Kidney (tissue), 13 donors: ENCODE measurements at regions not wholly inside any gene's neighbourhood (a gene's known extent, or its start where the extent isn't known, plus 50 kb on each side); places are given as distances from the start of the nearest gene placed in this dataset.

Experiments
- DNase-seq, 5 donors: peaks; one replicate each; pipeline ENCODE4 v3.0.0-alpha.2; 2013 to 2020
- FAIRE-seq: peaks from 2 replicates; lab custom pipeline; 2012; peaks lifted over from hg19 to GRCh38; lab: Jason Lieb, UNC
- H3K27ac ChIP-seq, 2 donors: one replicate each; pipeline ENCODE4 v1.7.0; 2013; ENCODE audit warnings: low read depth in 2 of 2, low read length in 2 of 2, inconsistent platforms in 1 of 2
- H3K27me3 ChIP-seq: one replicate; pipeline ENCODE4 v1.7.1; 2013; ENCODE audit warnings: low read length, inconsistent platforms; ENCODE audit not compliant: control insufficient read depth, insufficient read depth
- H3K36me3 ChIP-seq, 3 donors: one replicate each; pipeline versions ENCODE4 v1.7.0 to v1.7.1; 2013; ENCODE audit warnings: low read length in 3 of 3, control low read depth in 1 of 3, inconsistent platforms in 1 of 3; ENCODE audit not compliant: insufficient read depth in 3 of 3, control insufficient read depth in 2 of 3
- H3K4me1 ChIP-seq, 3 donors: one replicate each; pipeline versions ENCODE4 v1.7.0 to v1.7.1; 2013; ENCODE audit warnings: low read length in 3 of 3, inconsistent platforms in 1 of 3, low read depth in 1 of 3; ENCODE audit not compliant: control insufficient read depth in 2 of 3, insufficient read depth in 2 of 3
- H3K4me3 ChIP-seq, 3 donors: one replicate each; pipeline versions ENCODE4 v1.7.0 to v1.8.1; 2013; ENCODE audit warnings: low read length in 3 of 3, control low read depth in 1 of 3, inconsistent platforms in 1 of 3
- H3K9ac ChIP-seq, 3 donors: one replicate each; pipeline versions ENCODE4 v1.7.0 to v1.7.1; 2013; ENCODE audit warnings: low read length in 3 of 3, control low read depth in 1 of 3, inconsistent platforms in 1 of 3
- H3K9me3 ChIP-seq, 3 donors: one replicate each; pipeline versions ENCODE4 v1.7.0 to v1.7.1; 2013; ENCODE audit warnings: low read length in 3 of 3, control low read depth in 1 of 3, inconsistent platforms in 1 of 3; ENCODE audit not compliant: control insufficient read depth in 2 of 3, insufficient read depth in 1 of 3
- CTCF ChIP-seq: IDR thresholded peaks from 3 replicates; pipeline ENCODE4 v1.5.1; 2012; ENCODE audit warnings: mild to moderate bottlenecking, moderate library complexity, borderline replicate concordance; ENCODE audit not compliant: insufficient read depth; ENCODE audit errors: extremely low read depth
- intact Hi-C: fragments of 100-400 bp; cut with DNase I; formaldehyde crosslinking; loops from one replicate; pipeline ENCODE4 v1.11.1; 2022
- donor health status: control.
- donor health status: control.
- donor health status: control.
- donor health status: control.
- donor health status: control.
- donor health status: DM: yes; HTN: yes; CAD: no.
- donor health status: Normal renal cell carcinoma (clear cell type).

DNA sequence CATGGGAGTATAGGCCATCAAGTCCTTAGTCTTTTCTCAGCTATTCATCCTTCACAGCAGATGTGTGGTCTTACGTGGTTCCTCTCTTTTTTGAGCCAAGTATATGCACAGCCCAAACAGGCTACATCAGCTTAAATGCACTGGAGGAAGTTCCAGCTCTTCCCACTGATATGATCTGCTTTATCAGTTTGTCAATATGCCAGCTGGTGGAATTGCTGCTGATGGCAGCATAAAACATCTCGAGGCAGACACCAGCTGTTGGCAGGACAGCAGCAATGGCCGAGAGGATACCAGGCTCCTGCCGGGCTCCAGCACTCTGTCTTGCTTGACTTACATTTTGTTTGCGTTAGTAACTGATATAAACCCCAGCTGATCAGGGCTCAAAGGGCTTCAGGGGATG lies 143.4 kb downstream of the TENT4A start:
- DNase-seq (peak in 1 of 5 donors; percentile 30), FAIRE-seq (no peak)
- peaks cover 0 to 9% (median 0%) of the 10 kb centered on the region in 3 donors for H3K9me3 ChIP-seq
- no peak overlapping the region for H3K4me3 ChIP-seq
- intact Hi-C loops = no loop called here
- H3K4me1 ChIP-seq = peaks cover 0 to 2% (median 0%) of the 10 kb centered on the region in 3 donors
- no peaks in the 10 kb centered on the region for H3K36me3 ChIP-seq
- no peak for TF ChIP-seq CTCF
- H3K9ac ChIP-seq = no peak overlapping the region
- H3K27ac ChIP-seq = no peak overlapping the region
- H3K27me3 ChIP-seq = no peaks in the 10 kb centered on the region

DNA sequence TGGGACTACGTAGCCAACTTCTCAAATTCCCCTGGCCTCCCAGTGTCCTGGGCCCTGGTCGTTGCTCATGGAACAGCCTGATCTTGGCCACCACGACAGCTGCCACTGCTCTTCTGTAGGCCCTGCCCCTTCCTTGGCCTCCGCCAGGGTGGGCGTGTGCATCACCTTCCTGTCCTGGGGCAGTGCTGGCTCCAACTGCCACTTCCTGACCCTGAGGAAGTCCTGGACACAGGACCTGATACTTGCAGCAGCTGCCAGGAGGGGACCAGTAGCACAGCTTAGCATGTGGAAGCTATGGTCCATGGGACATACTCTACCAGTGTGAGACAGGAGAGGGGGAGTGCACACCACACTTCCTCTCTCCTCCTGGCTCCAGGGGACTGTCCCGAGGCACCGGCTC lies 145.2 kb downstream of the TENT4A start:
- no peak overlapping the region for H3K27ac ChIP-seq
- H3K9me3 ChIP-seq = peaks cover 0 to 8% (median 0%) of the 10 kb centered on the region in 3 donors
- no peak overlapping the region for H3K4me3 ChIP-seq
- DNase-seq = peak in 1 of 5 donors; percentile 16
- peaks cover 0 to 2% (median 0%) of the 10 kb centered on the region in 3 donors for H3K4me1 ChIP-seq
- no peaks in the 10 kb centered on the region for H3K27me3 ChIP-seq
- no peak overlapping the region for H3K9ac ChIP-seq
- FAIRE-seq = no peak
- TF ChIP-seq CTCF = no peak
- H3K36me3 ChIP-seq = no peaks in the 10 kb centered on the region
- intact Hi-C loops = no loop called here

DNA sequence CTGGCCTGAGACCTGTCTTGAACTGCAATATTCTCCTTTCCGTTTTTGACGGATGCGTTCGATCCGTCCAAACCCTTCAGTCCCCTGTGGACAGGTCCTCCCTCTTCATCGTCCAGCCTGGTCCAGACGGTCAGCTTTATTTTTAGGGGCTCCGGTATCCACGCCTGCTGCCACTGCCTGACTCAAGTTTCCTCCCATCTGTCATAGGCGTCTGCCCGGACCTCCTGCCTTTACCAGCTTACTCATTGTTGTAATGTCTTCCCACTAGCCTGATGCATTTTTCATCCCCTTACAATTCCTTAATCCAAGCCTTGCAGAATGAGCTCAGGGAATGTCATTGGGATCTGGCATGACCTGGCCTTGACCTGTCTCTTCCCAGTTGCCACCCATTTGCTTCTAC lies 145.8 kb downstream of the TENT4A start:
- Histone ChIP-seq H3K4me3 (no peak overlapping the region), H3K4me1 (peaks cover 0 to 2% (median 0%) of the 10 kb centered on the region in 3 donors), H3K27ac (no peak overlapping the region), H3K9me3 (peaks cover 0 to 8% (median 0%) of the 10 kb centered on the region in 3 donors), H3K36me3 (no peaks in the 10 kb centered on the region), H3K9ac (no peak overlapping the region), H3K27me3 (no peaks in the 10 kb centered on the region)
- FAIRE-seq (no peak), DNase-seq (no peak)
- intact Hi-C loops = no loop called here
- no peak for TF ChIP-seq CTCF
